H1 (cell line): ENCODE measurements at regions not wholly inside any gene's neighbourhood (a gene's known extent, or its start where the extent isn't known, plus 50 kb on each side); places are given as distances from the start of the nearest gene placed in this dataset.

Experiments used
- CTCF ChIA-PET: fragments of 300-600 bp; sonication (Branson Sonifier 250); formaldehyde crosslinking; loops from one replicate; lab custom pipeline; 2021; ENCODE audit not compliant: partially characterized antibody; lab: Charles Lee
- POLR2A ChIA-PET: fragments of 300-600 bp; sonication (Branson Sonifier 250); formaldehyde crosslinking; loops from one replicate; lab custom pipeline; 2021; ENCODE audit warnings: inconsistent platforms; ENCODE audit not compliant: partially characterized antibody; lab: Charles Lee
- DNase-seq, 2 experiments: peaks; one replicate each; pipeline versions ENCODE4 v3.0.0 to v3.0.0-alpha.2; 2010 to 2022; ENCODE audit warnings: low spot score in 2 of 2, low read depth in 1 of 2, mixed read lengths in 1 of 2
- FAIRE-seq: peaks from 2 replicates; lab custom pipeline; 2011; peaks lifted over from hg19 to GRCh38; lab: Jason Lieb, UNC
- H2AFZ ChIP-seq: 2 replicates; pipeline ENCODE4 v1.8.1; 2012; ENCODE audit warnings: low read length, inconsistent platforms
- H2AK5ac ChIP-seq: 2 replicates; pipeline ENCODE4 v1.6.1; 2013; ENCODE audit warnings: low read depth, low read length
- H2BK120ac ChIP-seq: replicated peaks from 2 replicates; pipeline ENCODE3; 2013; ENCODE audit warnings: low read depth, low read length, inconsistent platforms
- H2BK12ac ChIP-seq: 2 replicates; pipeline ENCODE4 v1.6.1; 2013; ENCODE audit warnings: low read depth, low read length
- H2BK15ac ChIP-seq: 2 replicates; pipeline ENCODE4 v1.6.1; 2013; ENCODE audit warnings: low read length
- H2BK20ac ChIP-seq: 2 replicates; pipeline ENCODE4 v1.6.1; 2013; ENCODE audit warnings: low read length
- H2BK5ac ChIP-seq: 2 replicates; pipeline ENCODE4 v1.6.1; 2013; ENCODE audit warnings: low read depth, low read length
- H3K14ac ChIP-seq: 2 replicates; pipeline ENCODE4 v1.6.1; 2013; ENCODE audit warnings: inconsistent platforms; ENCODE audit not compliant: insufficient read length
- H3K18ac ChIP-seq: 2 replicates; pipeline ENCODE4 v1.6.1; 2013; ENCODE audit warnings: low read length; ENCODE audit errors: extremely low read depth
- H3K23ac ChIP-seq: 2 replicates; pipeline ENCODE4 v1.6.1; 2013; ENCODE audit warnings: inconsistent platforms; ENCODE audit not compliant: insufficient read length
- H3K23me2 ChIP-seq: 2 replicates; pipeline ENCODE4 v1.6.1; 2013; ENCODE audit warnings: low read depth, low read length
- H3K27ac ChIP-seq: 2 replicates; pipeline ENCODE4 v1.6.1; 2011; ENCODE audit warnings: low read depth, low read length, inconsistent platforms
- H3K27me3 ChIP-seq, 4 experiments: replicated peaks in 1 of 4; 1 replicate in 1 of 4; 2 replicates in 3 of 4; pipeline versions ENCODE4 v1.6.1 to v1.8.1; 2011 to 2013; ENCODE audit warnings: low read length in 3 of 4, mild to moderate bottlenecking in 3 of 4, inconsistent platforms in 2 of 4, mixed read lengths in 2 of 4, moderate library complexity in 1 of 4; ENCODE audit not compliant: control insufficient read depth in 3 of 4, insufficient read depth in 3 of 4; ENCODE audit errors: extremely low read depth in 1 of 4
- H3K36me3 ChIP-seq, 4 experiments: 2 replicates each; pipeline versions ENCODE4 v1.6.1 to v1.8.1; 2011 to 2013; ENCODE audit warnings: mild to moderate bottlenecking in 4 of 4, low read length in 3 of 4, moderate library complexity in 2 of 4, control low read depth in 1 of 4, inconsistent platforms in 1 of 4; ENCODE audit not compliant: insufficient read depth in 4 of 4, control insufficient read depth in 2 of 4
- H3K4ac ChIP-seq: replicated peaks from 2 replicates; pipeline ENCODE3; 2013; ENCODE audit warnings: low read length, low read depth, mixed read lengths, inconsistent platforms; ENCODE audit not compliant: insufficient read length
- H3K4me1 ChIP-seq, 4 experiments: replicated peaks in 1 of 4; 1 replicate in 1 of 4; 2 replicates in 3 of 4; pipeline versions ENCODE4 v1.6.1 to v1.8.1; 2011 to 2013; ENCODE audit warnings: low read length in 3 of 4, inconsistent platforms in 2 of 4, mixed read lengths in 1 of 4; ENCODE audit not compliant: insufficient read depth in 4 of 4, control insufficient read depth in 3 of 4
- H3K4me2 ChIP-seq, 2 experiments: 2 replicates each; pipeline versions ENCODE4 v1.6.1 to v1.8.1; 2011 to 2013; ENCODE audit warnings: low read depth in 2 of 2, low read length in 2 of 2, control low read depth in 1 of 2, inconsistent platforms in 1 of 2, mild to moderate bottlenecking in 1 of 2; ENCODE audit not compliant: insufficient read depth in 1 of 2
- H3K4me3 ChIP-seq, 4 experiments: fragments of 200-600, 300-600 bp in 1 of 4; sonication (generic), shearing (Covaris generic), sonication (Bioruptor Twin) in 1 of 4; 2 replicates each; pipeline versions ENCODE4 v1.5.1 to v1.8.1; 2011 to 2016; ENCODE audit warnings: low read length in 4 of 4, low read depth in 3 of 4, control low read depth in 2 of 4, inconsistent platforms in 2 of 4, mild to moderate bottlenecking in 2 of 4, mixed read lengths in 1 of 4, moderate library complexity in 1 of 4; ENCODE audit not compliant: insufficient read depth in 2 of 4; ENCODE audit errors: extremely low read depth in 1 of 4
- H3K56ac ChIP-seq: replicated peaks from 2 replicates; pipeline ENCODE3; 2013; ENCODE audit warnings: low read depth, mild to moderate bottlenecking, mixed read lengths, low read length, inconsistent platforms; ENCODE audit not compliant: insufficient read length
- H3K79me1 ChIP-seq: 2 replicates; pipeline ENCODE4 v1.6.1; 2013; ENCODE audit warnings: low read depth, low read length, control low read depth
- H3K79me2 ChIP-seq, 2 experiments: 2 replicates each; pipeline versions ENCODE4 v1.6.1 to v1.8.1; 2012 to 2013; ENCODE audit warnings: low read length in 2 of 2, mild to moderate bottlenecking in 2 of 2, inconsistent platforms in 1 of 2; ENCODE audit not compliant: insufficient read depth in 2 of 2, control insufficient read depth in 1 of 2
- H3K9ac ChIP-seq, 4 experiments: replicated peaks in 1 of 4; 1 replicate in 1 of 4; 2 replicates in 3 of 4; pipeline versions ENCODE4 v1.6.1 to v1.8.1; 2011 to 2013; ENCODE audit warnings: low read depth in 3 of 4, low read length in 3 of 4, control low read depth in 2 of 4, mild to moderate bottlenecking in 2 of 4, moderate library complexity in 2 of 4, inconsistent platforms in 1 of 4; ENCODE audit errors: extremely low read depth in 1 of 4
- H3K9me3 ChIP-seq, 2 experiments: 2 replicates each; pipeline versions ENCODE4 v1.6.1 to v1.8.1; 2012 to 2013; ENCODE audit warnings: mild to moderate bottlenecking in 2 of 2, moderate library complexity in 2 of 2, control low read depth in 1 of 2, inconsistent platforms in 1 of 2, low read depth in 1 of 2, low read length in 1 of 2, mixed read lengths in 1 of 2; ENCODE audit not compliant: insufficient read depth in 2 of 2
- H4K20me1 ChIP-seq, 2 experiments: replicated peaks in 1 of 2; 2 replicates each; pipeline versions ENCODE3 to v1.8.1; 2011 to 2013; ENCODE audit warnings: inconsistent platforms in 2 of 2, low read length in 2 of 2, mild to moderate bottlenecking in 1 of 2; ENCODE audit not compliant: insufficient read depth in 2 of 2, control insufficient read depth in 1 of 2
- H4K5ac ChIP-seq: 2 replicates; pipeline ENCODE4 v1.6.1; 2013; ENCODE audit warnings: low read length, low read depth, mixed read lengths, inconsistent platforms; ENCODE audit not compliant: insufficient read length
- H4K8ac ChIP-seq: 2 replicates; pipeline ENCODE4 v1.8.0; 2013; ENCODE audit warnings: mild to moderate bottlenecking, moderate library complexity, low read length, inconsistent platforms; ENCODE audit not compliant: insufficient read depth; ENCODE audit errors: extremely low read depth
- H4K91ac ChIP-seq: replicated peaks from 2 replicates; pipeline ENCODE3; 2013; ENCODE audit warnings: low read length, mixed read lengths, inconsistent platforms; ENCODE audit not compliant: insufficient read length
- GTF2F1 ChIP-seq: IDR thresholded peaks from 2 replicates; pipeline ENCODE4 v1.6.1; 2012; ENCODE audit warnings: low read depth, low read length, improper control_type of control experiment, borderline replicate concordance
- SRF ChIP-seq: IDR thresholded peaks from 2 replicates; pipeline ENCODE4 v1.6.1; 2011; ENCODE audit warnings: mild to moderate bottlenecking, low read depth, low read length, moderate library complexity
- TAF1 ChIP-seq: IDR thresholded peaks from 2 replicates; pipeline ENCODE4 v1.6.1; 2011; ENCODE audit warnings: mild to moderate bottlenecking, low read depth, low read length
- WGBS, 2 experiments: shearing (Covaris generic) in 1 of 2; methylation state at CpG; one replicate each; pipeline versions ENCODE4 v1.1.6 to v1.1.7; 2013 to 2015; ENCODE audit warnings: low lambda C conversion rate in 2 of 2, mixed read lengths in 2 of 2, inconsistent platforms in 1 of 2, low coverage in 1 of 2, missing lambda C conversion rate in 1 of 2; ENCODE audit not compliant: insufficient replicate concordance in 2 of 2, insufficient coverage in 1 of 2, insufficient read length in 1 of 2; ENCODE audit errors: extremely low coverage in 1 of 2, missing lambda C conversion rate in 1 of 2; 5-methylcytosine and 5-hydroxymethylcytosine counted together
- TF ChIP-seq, protein P1 (sequence below): IDR thresholded peaks from 2 replicates; pipeline ENCODE4 v1.6.1; 2012; ENCODE audit warnings: inconsistent platforms
- TF ChIP-seq, protein P2 (sequence below): IDR thresholded peaks from 2 replicates; pipeline ENCODE4 v1.6.1; 2011; ENCODE audit warnings: low read length, improper control_type of control experiment

DNA sequence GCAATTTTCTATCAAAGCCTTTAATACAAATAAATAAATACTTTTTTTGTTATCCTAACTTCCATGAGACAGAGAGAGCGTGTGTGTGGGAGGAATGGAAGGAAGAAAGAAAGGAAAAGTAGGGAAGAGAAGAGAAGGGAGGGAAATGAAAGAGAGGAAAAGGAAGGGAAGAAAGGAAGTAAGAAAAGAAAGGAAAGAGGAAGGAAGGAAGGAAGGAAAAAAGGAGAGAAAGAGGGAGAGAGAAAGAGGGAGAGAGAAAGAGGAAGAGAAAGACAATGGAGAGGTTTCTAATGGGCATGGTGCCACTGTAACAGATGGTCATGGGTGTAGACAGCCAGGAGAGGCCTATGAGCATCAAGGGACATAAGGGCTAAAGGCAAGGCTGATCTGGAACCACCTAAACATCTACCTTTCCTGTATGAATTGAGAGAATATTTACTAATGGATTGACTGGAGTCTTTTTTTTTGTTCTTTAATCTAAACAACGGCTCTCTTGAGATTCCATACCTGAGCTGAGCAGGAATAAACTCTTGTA lies 234.9 kb downstream of the PTPRC start:
- Histone ChIP-seq H2AK5ac (no peak overlapping the region), H3K9ac (no peak overlapping the region), H3K23ac (no peak overlapping the region), H3K4me1 (no peaks in the 10 kb centered on the region), H3K4ac (no peak overlapping the region), H2BK120ac (no peak overlapping the region), H3K27ac (no peak overlapping the region), H3K36me3 (no peaks in the 10 kb centered on the region), H2AFZ (no peak overlapping the region), H4K8ac (no peak overlapping the region), H2BK20ac (no peak overlapping the region), H2BK15ac (no peak overlapping the region), H3K4me3 (no peak overlapping the region), H4K5ac (no peak overlapping the region), H3K79me1 (no peaks in the 10 kb centered on the region), H3K9me3 (no peaks in the 10 kb centered on the region), H2BK5ac (no peak overlapping the region), H3K14ac (no peak overlapping the region), H4K20me1 (no peaks in the 10 kb centered on the region), H3K18ac (no peak overlapping the region), H4K91ac (no peak overlapping the region), H2BK12ac (no peak overlapping the region), H3K56ac (no peak overlapping the region), H3K79me2 (no peaks in the 10 kb centered on the region), H3K23me2 (no peaks in the 10 kb centered on the region), H3K4me2 (no peak overlapping the region), H3K27me3 (no peaks in the 10 kb centered on the region)
- WGBS, 2 experiments: 81% methylated on average over 2 of the region's 2 CpGs; no CpG with 5 or more reads in 1 of the 2 experiments
- ChIA-PET POLR2A (no interaction called here), CTCF (no interaction called here)
- FAIRE-seq (no peak), DNase-seq (no peak)
- TF ChIP-seq, protein P1, sequence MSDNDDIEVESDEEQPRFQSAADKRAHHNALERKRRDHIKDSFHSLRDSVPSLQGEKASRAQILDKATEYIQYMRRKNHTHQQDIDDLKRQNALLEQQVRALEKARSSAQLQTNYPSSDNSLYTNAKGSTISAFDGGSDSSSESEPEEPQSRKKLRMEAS: no peak
- TF ChIP-seq SRF (no peak), GTF2F1 (no peak), TAF1 (no peak)
- TF ChIP-seq, protein P2, sequence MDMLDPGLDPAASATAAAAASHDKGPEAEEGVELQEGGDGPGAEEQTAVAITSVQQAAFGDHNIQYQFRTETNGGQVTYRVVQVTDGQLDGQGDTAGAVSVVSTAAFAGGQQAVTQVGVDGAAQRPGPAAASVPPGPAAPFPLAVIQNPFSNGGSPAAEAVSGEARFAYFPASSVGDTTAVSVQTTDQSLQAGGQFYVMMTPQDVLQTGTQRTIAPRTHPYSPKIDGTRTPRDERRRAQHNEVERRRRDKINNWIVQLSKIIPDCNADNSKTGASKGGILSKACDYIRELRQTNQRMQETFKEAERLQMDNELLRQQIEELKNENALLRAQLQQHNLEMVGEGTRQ: no peak
